A673 (cell line): ENCODE measurements at regions not wholly inside any gene's neighbourhood (a gene's known extent, or its start where the extent isn't known, plus 50 kb on each side); places are given as distances from the start of the nearest gene placed in this dataset.

ENCODE experiments used
- EZH2 ChIP-seq: fragments of 200-600 bp; sonication (generic); IDR thresholded peaks from 2 replicates; pipeline ENCODE4 v1.6.1; 2017; ENCODE audit warnings: borderline replicate concordance, low read depth, mild to moderate bottlenecking, mixed read lengths, antibody characterized with exemption, low read length; ENCODE audit not compliant: poor library complexity, severe bottlenecking
- TF ChIP-seq, protein P1 (sequence below): fragments of 300-800, 200-600 bp; sonication (generic); conservative IDR thresholded peaks from 2 replicates; pipeline ENCODE4 v1.5.1; 2017; ENCODE audit warnings: low read depth, mild to moderate bottlenecking, antibody characterized with exemption, low read length, moderate library complexity, mixed read lengths

DNA sequence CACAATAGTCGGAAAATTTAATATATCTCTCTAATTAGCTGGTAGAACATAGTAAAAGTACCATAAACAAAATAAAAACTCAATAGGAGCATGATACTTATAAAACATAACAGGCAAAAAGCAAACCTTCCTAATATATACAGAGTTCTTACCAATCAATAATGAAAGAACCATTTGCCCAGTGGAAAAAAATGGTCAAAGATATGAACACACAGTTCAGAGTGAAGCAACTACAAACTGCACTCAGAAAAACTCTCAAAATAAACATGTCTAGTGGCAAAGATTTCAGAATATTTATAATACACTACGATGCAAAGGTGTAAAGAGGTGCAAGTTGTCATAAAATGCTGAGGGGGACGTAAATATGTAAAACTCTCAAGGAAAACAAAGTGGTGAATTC is 576.2 kb upstream of the CTNND2 start:
- TF ChIP-seq, protein P1, sequence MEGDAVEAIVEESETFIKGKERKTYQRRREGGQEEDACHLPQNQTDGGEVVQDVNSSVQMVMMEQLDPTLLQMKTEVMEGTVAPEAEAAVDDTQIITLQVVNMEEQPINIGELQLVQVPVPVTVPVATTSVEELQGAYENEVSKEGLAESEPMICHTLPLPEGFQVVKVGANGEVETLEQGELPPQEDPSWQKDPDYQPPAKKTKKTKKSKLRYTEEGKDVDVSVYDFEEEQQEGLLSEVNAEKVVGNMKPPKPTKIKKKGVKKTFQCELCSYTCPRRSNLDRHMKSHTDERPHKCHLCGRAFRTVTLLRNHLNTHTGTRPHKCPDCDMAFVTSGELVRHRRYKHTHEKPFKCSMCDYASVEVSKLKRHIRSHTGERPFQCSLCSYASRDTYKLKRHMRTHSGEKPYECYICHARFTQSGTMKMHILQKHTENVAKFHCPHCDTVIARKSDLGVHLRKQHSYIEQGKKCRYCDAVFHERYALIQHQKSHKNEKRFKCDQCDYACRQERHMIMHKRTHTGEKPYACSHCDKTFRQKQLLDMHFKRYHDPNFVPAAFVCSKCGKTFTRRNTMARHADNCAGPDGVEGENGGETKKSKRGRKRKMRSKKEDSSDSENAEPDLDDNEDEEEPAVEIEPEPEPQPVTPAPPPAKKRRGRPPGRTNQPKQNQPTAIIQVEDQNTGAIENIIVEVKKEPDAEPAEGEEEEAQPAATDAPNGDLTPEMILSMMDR = no peak
- no peak for TF ChIP-seq EZH2
